GM13976 (cell line): ENCODE measurements at regions not wholly inside any gene's neighbourhood (a gene's known extent, or its start where the extent isn't known, plus 50 kb on each side); places are given as distances from the start of the nearest gene placed in this dataset.

ENCODE experiments used
- DNase-seq: peaks from one replicate; pipeline ENCODE4 v3.0.0; 2012; ENCODE audit warnings: low spot score
- in situ Hi-C: fragments of 300-500 bp; cut with MboI; formaldehyde crosslinking; loops from one replicate; pipeline ENCODE4 v1.12.0; 2022; ENCODE audit warnings: low sequenced_read_pairs, mixed read lengths, inconsistent platforms; ENCODE audit not compliant: unreplicated experiment
- TF ChIP-seq, protein P1 (sequence below): IDR thresholded peaks from 2 replicates; pipeline ENCODE4 v1.5.1; 2012; ENCODE audit warnings: borderline replicate concordance, mild to moderate bottlenecking; ENCODE audit not compliant: insufficient read depth; ENCODE audit errors: extremely low read depth, missing control alignments, control extremely low read depth

DNA sequence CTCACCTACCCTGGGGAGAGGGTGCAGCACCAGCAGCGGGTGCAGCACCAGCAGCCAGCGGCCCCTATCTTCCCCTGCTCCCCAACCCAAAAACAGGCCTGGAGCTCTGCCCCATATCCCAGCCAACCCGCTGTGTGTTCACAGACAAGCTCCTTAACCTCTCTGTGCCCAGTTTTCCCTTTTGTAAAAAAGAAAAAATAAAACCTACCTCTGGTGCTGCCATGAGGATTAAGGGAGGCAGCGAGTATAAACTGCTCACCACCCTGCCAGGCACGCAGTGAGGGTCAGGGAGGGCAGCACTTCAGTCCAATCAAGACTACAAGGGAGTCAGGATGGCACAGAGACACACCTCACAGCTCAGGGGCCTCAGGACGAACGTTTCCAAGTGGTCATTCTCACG lies 163.3 kb downstream of the NUP210 start:
- TF ChIP-seq, protein P1, sequence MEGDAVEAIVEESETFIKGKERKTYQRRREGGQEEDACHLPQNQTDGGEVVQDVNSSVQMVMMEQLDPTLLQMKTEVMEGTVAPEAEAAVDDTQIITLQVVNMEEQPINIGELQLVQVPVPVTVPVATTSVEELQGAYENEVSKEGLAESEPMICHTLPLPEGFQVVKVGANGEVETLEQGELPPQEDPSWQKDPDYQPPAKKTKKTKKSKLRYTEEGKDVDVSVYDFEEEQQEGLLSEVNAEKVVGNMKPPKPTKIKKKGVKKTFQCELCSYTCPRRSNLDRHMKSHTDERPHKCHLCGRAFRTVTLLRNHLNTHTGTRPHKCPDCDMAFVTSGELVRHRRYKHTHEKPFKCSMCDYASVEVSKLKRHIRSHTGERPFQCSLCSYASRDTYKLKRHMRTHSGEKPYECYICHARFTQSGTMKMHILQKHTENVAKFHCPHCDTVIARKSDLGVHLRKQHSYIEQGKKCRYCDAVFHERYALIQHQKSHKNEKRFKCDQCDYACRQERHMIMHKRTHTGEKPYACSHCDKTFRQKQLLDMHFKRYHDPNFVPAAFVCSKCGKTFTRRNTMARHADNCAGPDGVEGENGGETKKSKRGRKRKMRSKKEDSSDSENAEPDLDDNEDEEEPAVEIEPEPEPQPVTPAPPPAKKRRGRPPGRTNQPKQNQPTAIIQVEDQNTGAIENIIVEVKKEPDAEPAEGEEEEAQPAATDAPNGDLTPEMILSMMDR: no peak
- in situ Hi-C loops: no loop called here
- no peak for DNase-seq

DNA sequence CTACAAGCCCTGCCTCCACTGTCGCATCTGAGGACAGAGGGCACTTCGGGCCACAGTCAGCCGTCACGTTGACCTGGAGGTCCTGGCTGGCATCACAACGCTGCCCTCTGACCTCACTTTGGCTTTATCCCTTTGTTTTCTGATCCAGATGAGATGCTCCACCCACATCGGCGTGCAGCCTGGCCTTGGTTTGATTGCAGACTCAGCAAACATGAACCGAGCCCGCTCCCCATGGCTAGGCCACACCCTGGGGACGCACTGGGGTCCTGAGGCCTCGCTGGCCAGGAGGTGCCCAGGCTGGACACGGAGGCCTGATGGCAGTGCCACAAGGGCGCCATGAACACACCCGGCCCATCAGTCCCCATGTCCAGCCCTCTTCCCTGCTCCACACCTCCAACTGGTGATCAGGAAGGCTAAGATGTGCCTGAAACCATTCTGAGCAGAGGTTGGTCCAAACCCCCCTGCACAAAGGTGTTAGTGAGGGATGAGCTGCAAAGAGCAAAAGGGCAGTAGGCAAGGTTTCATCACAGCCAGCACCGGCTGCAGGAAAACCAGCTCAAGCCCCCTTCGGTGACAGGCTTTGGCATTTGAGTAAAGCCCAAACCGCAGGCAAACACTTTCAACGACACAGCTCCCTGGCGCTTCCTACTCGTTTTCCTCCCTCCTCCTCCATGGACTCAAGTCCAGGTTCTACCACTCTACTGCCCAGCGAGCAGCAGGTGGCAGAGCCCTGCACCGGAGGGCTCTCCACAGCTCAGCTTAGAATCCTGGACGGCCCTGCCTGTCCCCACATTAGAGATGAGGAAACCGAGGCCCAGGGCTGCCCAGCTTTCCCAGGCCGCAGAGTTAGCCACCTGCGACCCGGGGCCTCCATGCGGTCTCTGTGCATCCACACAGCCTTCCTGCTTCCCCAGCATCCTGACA lies 165.8 kb downstream of the NUP210 start:
- DNase-seq: no peak
- TF ChIP-seq, protein P1: no peak
- in situ Hi-C loops: no loop called here

DNA sequence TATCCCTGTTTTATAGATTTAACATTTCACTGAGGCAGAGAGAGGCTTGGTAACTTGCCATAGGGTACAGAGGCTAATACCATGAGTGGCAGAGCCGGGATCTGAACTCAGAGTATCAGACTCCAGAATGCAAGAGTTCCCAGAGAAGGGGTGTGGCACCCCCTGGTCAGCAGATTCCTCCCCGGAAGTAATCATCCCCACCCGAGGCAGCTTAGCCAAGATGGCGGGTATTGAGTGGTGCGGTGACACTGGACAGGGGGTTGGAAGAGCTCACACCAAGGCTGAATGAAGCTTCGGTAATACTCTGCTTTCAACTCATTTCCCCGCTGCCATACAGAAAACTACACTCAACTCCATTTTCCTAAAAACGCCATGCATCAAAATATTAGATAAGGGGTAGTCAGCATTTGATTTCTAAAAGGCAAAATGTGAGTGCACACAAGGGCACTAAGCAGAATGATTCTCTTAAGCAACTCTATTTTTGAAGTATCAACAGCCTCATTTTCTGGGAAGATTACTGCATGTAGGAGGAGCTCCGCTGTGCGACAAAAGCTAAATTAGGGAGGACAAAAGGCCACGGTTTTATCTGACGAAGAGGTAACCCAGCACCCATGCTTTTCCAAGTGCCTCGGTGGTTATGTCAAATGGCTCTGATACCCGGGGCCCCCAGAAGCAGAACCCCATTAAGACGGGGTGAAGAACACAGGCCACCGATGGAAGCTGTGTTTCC lies 166.7 kb downstream of the NUP210 start:
- no peak for DNase-seq
- in situ Hi-C loops: no loop called here
- TF ChIP-seq, protein P1: no peak

DNA sequence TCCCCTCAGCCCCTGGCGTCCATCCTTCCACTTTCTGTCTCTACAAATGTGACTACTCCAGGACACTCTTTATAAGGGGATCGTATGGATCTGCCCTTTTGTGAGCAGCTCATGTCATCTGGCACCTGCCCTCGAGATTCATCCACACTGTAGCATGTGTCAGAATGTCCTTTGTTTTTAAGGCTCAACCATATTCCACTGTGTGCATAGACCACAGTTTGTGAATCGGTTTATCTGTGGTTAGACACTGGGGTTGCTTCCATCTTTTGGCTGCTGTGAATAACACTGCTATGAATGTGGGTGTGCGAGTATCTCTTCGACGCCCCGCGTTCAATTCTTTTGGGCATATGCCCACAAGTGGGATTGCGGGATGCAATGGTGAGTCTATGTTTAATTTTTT lies 167.9 kb downstream of the NUP210 start:
- in situ Hi-C loops: no loop called here
- TF ChIP-seq, protein P1: no peak
- no peak for DNase-seq

DNA sequence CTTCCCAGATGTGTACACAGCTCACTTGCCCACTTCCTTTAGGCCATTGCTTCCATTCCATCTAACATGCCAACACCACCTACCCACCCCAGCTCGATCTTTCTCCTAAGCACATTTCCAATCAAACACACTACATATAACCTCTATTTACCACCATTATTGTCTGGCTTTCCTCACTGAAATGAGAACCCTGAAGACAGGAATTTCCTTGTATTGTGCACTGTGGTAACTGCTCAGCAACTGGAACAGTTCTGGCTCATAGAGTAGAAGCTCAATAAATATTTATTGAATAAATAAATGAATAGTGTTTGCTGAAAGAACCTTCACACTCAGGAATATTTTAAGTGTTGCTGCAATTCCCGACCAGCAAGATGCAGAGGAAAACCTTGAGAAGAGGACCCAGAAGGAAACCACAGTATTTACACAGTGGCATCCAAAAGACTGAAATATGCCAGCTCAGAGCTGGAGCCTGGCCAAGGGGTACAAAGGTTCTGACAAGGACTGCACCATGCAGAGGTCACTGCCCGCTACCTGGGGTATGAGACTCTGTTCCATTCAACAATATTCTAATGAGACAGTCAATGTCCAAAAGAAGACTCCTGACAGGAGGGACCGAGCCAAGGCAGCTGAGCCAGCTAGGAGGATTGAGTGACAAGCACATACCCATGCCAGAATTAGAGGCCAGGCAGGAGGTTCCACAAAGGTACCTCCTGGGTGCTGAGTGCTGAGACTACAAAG lies 168.8 kb downstream of the NUP210 start:
- in situ Hi-C loops: no loop called here
- no peak for DNase-seq
- TF ChIP-seq, protein P1: no peak

DNA sequence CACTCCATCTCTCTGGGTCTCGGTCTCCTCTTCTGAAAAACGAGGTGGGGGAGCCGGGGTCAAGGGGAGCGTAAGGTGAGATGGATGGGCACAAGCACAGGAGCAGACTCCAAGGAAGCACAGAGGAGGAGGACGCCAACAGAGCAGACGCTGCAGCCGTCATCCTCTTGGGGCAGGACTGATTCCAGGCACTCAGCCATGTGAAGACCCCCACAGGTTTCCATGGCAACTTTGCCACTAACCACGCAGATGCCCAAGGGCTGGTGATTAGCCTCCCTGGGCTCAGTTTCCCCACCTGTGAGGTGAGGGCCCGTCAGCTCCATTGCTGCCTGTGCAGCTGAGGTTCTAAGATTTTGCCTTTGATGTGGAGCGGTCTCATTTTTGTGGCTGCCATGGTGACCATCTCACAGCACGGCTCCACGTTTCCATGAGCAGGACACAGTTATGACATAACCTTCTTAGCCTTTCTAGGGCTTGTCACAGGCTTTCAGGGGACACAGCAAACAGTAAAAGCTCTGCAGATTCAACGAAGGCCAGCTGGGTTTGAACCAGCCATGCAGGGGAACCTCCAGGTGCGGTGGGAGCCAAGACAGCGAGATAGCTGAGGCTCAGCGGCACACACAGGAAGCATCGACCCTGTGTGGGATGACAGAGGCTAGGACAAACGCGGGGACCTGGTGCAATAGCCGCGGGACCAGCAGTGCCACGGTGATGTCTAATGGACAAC lies 170.3 kb downstream of the NUP210 start:
- no peak for DNase-seq
- TF ChIP-seq, protein P1: no peak
- in situ Hi-C loops: no loop called here
